Neutrophil (primary cell): ENCODE measurements at regions not wholly inside any gene's neighbourhood (a gene's known extent, or its start where the extent isn't known, plus 50 kb on each side); places are given as distances from the start of the nearest gene placed in this dataset.

Source experiments
- H3K27ac ChIP-seq: fragments of 200-600 bp; sonication (generic); 2 replicates; pipeline ENCODE4 v1.5.1; 2016; ENCODE audit warnings: mild to moderate bottlenecking, moderate library complexity
- H3K27me3 ChIP-seq: fragments of 200-600 bp; sonication (generic); 2 replicates; pipeline ENCODE4 v1.6.0; 2016; ENCODE audit warnings: mild to moderate bottlenecking
- H3K36me3 ChIP-seq: fragments of 200-600 bp; sonication (generic); 2 replicates; pipeline ENCODE4 v1.5.1; 2017
- H3K4me1 ChIP-seq, 2 experiments: fragments of 200-600 bp in 1 of 2; sonication (generic) in 1 of 2; 1 replicate in 1 of 2; 2 replicates in 1 of 2; pipeline versions ENCODE4 v1.5.1 to v1.6.1; 2013 to 2016; ENCODE audit warnings: low read depth in 1 of 2, low read length in 1 of 2, mild to moderate bottlenecking in 1 of 2, moderate library complexity in 1 of 2; ENCODE audit not compliant: control insufficient read depth in 1 of 2, insufficient read depth in 1 of 2
- H3K4me3 ChIP-seq, 2 experiments: fragments of 200-600 bp in 1 of 2; sonication (generic) in 1 of 2; 1 replicate in 1 of 2; 2 replicates in 1 of 2; pipeline ENCODE4 v1.5.1; 2013 to 2016; ENCODE audit warnings: low read depth in 1 of 2, low read length in 1 of 2, mild to moderate bottlenecking in 1 of 2, moderate library complexity in 1 of 2
- H3K9me3 ChIP-seq: fragments of 200-600 bp; sonication (generic); 2 replicates; pipeline ENCODE4 v1.5.1; 2016
- TF ChIP-seq, protein P1 (sequence below): fragments of 200-600 bp; sonication (generic); IDR thresholded peaks from 2 replicates; pipeline ENCODE4 v1.5.1; 2016; ENCODE audit warnings: antibody characterized with exemption

DNA sequence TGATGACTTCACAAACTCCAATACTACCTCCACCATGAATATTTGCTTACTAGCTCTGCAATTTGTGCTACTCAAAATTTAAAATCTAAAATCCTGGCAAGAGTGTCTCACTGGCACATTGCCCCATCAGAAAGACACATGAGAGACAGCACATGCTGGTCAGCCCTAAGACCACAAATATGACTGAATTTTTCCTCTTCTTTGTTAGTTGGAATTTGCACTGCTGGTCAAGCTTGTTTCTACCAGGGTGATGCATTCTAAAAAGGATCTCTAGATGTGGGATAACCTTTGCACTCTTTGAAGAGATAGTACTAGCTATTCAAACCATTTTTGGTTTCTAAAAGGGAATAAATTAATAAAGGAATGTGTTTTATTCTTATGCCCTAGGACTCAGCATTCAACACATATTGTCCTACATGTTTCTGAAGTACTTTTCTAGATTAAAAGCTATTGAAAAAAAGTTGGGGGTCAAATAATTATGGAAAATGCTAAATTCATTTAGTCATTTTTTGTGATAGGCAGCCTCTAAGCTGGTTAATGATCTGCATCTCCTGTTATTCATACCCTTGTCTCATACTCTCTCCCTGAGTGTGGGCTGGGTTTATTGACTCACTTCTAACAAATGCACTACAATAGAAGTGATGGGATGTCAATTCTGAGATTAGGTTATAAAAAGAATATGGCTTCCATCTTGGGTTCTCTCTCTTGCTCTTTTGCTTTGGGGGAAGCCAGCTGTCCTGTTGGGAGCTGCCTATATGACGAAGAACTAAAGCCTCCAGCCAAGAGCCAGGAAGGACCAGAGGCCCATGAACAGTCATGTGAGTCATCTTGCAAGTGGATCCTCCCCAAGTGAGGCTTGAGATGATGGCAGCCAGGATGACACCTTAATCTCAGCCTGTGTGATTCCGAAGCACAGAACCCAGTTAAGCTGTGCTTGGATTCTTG, 211.5 kb upstream of the CRY1 start:
- no peak overlapping the region for H3K27ac ChIP-seq
- TF ChIP-seq, protein P1, sequence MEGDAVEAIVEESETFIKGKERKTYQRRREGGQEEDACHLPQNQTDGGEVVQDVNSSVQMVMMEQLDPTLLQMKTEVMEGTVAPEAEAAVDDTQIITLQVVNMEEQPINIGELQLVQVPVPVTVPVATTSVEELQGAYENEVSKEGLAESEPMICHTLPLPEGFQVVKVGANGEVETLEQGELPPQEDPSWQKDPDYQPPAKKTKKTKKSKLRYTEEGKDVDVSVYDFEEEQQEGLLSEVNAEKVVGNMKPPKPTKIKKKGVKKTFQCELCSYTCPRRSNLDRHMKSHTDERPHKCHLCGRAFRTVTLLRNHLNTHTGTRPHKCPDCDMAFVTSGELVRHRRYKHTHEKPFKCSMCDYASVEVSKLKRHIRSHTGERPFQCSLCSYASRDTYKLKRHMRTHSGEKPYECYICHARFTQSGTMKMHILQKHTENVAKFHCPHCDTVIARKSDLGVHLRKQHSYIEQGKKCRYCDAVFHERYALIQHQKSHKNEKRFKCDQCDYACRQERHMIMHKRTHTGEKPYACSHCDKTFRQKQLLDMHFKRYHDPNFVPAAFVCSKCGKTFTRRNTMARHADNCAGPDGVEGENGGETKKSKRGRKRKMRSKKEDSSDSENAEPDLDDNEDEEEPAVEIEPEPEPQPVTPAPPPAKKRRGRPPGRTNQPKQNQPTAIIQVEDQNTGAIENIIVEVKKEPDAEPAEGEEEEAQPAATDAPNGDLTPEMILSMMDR, result no peak
- H3K4me3 ChIP-seq, result no peak overlapping the region

DNA sequence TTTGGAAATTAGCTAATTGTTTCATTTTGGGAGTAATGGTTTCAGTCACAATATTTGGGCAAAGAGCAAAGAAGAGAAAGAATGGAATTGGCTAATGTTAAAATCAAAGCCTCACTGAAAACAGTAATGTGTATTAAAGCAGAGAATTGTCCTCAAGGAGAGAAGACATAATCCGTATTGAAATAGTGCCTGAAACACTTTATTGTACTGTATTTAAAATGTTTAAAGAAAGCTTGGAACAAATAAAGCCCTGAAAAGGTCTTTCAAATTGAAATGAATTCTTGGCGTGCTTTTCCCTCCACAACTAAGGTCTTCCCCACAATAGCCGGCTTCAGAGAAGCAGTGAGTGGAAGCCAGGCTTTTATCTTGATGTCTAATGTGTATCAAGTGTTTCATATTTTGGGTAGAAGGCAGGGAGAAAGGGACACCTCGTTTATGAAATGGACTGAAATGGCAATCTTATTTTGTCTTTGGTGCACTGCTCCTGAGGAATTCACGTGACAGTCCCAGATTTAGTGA, 212.9 kb upstream of the CRY1 start:
- H3K36me3 ChIP-seq, result no peaks in the 10 kb centered on the region
- H3K4me1 ChIP-seq, result peaks cover 4 to 18% of the 10 kb centered on the region in 2 experiments
- no peak overlapping the region for H3K27ac ChIP-seq
- H3K4me3 ChIP-seq, result no peak overlapping the region
- H3K9me3 ChIP-seq, result no peaks in the 10 kb centered on the region
- TF ChIP-seq, protein P1, result no peak
- no peaks in the 10 kb centered on the region for H3K27me3 ChIP-seq

More for the DNA sequence above, 211.5 kb upstream of the CRY1 start:
- Histone ChIP-seq H3K36me3 (no peaks in the 10 kb centered on the region), H3K4me1 (peaks cover 4 to 18% of the 10 kb centered on the region in 2 experiments), H3K9me3 (no peaks in the 10 kb centered on the region), H3K27me3 (no peaks in the 10 kb centered on the region)

DNA sequence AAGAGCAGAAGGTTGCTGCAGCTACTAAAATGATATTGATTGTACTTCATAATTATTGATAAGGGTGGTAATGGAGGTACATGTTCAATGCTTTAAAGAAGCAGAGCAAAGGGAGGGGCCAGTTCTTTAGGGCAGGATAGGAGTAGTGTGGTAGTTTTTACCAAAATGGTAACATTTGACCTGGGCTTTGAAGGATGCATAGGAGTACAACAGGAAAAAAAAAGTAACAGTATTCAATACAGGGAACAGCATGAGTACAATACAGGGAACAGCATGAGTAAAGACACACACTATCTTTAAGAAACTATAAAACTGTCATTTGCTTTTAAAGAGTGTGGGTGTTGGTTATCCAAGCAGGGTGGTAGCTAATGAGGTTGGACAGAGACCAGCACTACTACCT, 215.0 kb upstream of the CRY1 start:
- H3K9me3 ChIP-seq, result no peaks in the 10 kb centered on the region
- TF ChIP-seq, protein P1, result no peak
- no peak overlapping the region for H3K4me3 ChIP-seq
- no peak overlapping the region for H3K27ac ChIP-seq
- H3K4me1 ChIP-seq, result peaks cover 4 to 18% of the 10 kb centered on the region in 2 experiments
- H3K27me3 ChIP-seq, result no peaks in the 10 kb centered on the region
- no peaks in the 10 kb centered on the region for H3K36me3 ChIP-seq

- Histone ChIP-seq H3K27ac (no peak overlapping the region), H3K27me3 (no peaks in the 10 kb centered on the region), H3K4me1 (peaks cover 4 to 18% of the 10 kb centered on the region in 2 experiments), H3K4me3 (no peak overlapping the region), H3K36me3 (no peaks in the 10 kb centered on the region), H3K9me3 (no peaks in the 10 kb centered on the region)
- TF ChIP-seq, protein P1, result no peak
These were observed 215.7 kb upstream of the CRY1 start for GRCh38 chr12:107309020-107309419.

GRCh38 chr12:107310621-107311020, 217.3 kb upstream of the CRY1 start:
- Histone ChIP-seq H3K9me3 (no peaks in the 10 kb centered on the region), H3K4me1 (peaks cover 4 to 18% of the 10 kb centered on the region in 2 experiments), H3K27ac (no peak overlapping the region), H3K27me3 (peaks cover 4% of the 10 kb centered on the region), H3K36me3 (no peaks in the 10 kb centered on the region), H3K4me3 (no peak overlapping the region)
- TF ChIP-seq, protein P1, result no peak
